Activated T-cell treated with anti-CD3 and anti-CD28 coated beads, Interleukin-2, amount 50 U/mL, for 24 hours (primary cell): ENCODE measurements at regions not wholly inside any gene's neighbourhood (a gene's known extent, or its start where the extent isn't known, plus 50 kb on each side); places are given as distances from the start of the nearest gene placed in this dataset.

Experiments used
- DNase-seq: peaks from one replicate; pipeline ENCODE4 v3.0.0-alpha.2; 2020
- H3K27ac Mint-ChIP-seq: 2 replicates; pipeline ENCODE4 v1.8.0; 2020; ENCODE audit warnings: mild to moderate bottlenecking, mixed read lengths
- H3K27me3 Mint-ChIP-seq: 2 replicates; pipeline ENCODE4 v1.8.0; 2020; ENCODE audit warnings: mixed read lengths
- H3K36me3 Mint-ChIP-seq: 2 replicates; pipeline ENCODE4 v1.8.0; 2020; ENCODE audit warnings: low read depth, mixed read lengths
- H3K4me1 Mint-ChIP-seq: 2 replicates; pipeline ENCODE4 v1.8.0; 2020; ENCODE audit warnings: low read depth, mixed read lengths
- H3K4me3 Mint-ChIP-seq: 2 replicates; pipeline ENCODE4 v1.8.0; 2020; ENCODE audit warnings: mild to moderate bottlenecking, moderate library complexity, mixed read lengths
- H3K9me3 Mint-ChIP-seq: 2 replicates; pipeline ENCODE4 v1.8.0; 2020; ENCODE audit warnings: mixed read lengths

- H3K27me3 Mint-ChIP-seq, result peaks cover 9% of the 10 kb centered on the region
- H3K27ac Mint-ChIP-seq, result no peak overlapping the region
- H3K4me1 Mint-ChIP-seq, result peaks cover 3% of the 10 kb centered on the region
- no peak for DNase-seq
- H3K4me3 Mint-ChIP-seq, result no peak overlapping the region
- H3K9me3 Mint-ChIP-seq, result no peaks in the 10 kb centered on the region
- H3K36me3 Mint-ChIP-seq, result no peaks in the 10 kb centered on the region
These were observed 118.4 kb upstream of the HAAO start for GRCh38 chr2:42910645-42911405.

- no peak for DNase-seq
- H3K9me3 Mint-ChIP-seq, result no peaks in the 10 kb centered on the region
- no peaks in the 10 kb centered on the region for H3K36me3 Mint-ChIP-seq
- peaks cover 3% of the 10 kb centered on the region for H3K4me1 Mint-ChIP-seq
- peaks cover 14% of the 10 kb centered on the region for H3K27me3 Mint-ChIP-seq
- no peak overlapping the region for H3K4me3 Mint-ChIP-seq
- no peak overlapping the region for H3K27ac Mint-ChIP-seq
These were observed 117.6 kb upstream of the HAAO start for GRCh38 chr2:42909966-42910365.

- H3K36me3 Mint-ChIP-seq, result no peaks in the 10 kb centered on the region
- H3K4me1 Mint-ChIP-seq, result peaks cover 3% of the 10 kb centered on the region
- no peak for DNase-seq
- no peaks in the 10 kb centered on the region for H3K9me3 Mint-ChIP-seq
- H3K27me3 Mint-ChIP-seq, result peaks cover 14% of the 10 kb centered on the region
- H3K27ac Mint-ChIP-seq, result no peak overlapping the region
- no peak overlapping the region for H3K4me3 Mint-ChIP-seq
These were observed 116.3 kb upstream of the HAAO start for GRCh38 chr2:42908518-42909200.

GRCh38 chr2:42907835-42908234 is 115.5 kb upstream of the HAAO start:
- Mint-ChIP-seq H3K4me3 (no peak overlapping the region), H3K4me1 (no peaks in the 10 kb centered on the region), H3K36me3 (no peaks in the 10 kb centered on the region), H3K27me3 (peaks cover 14% of the 10 kb centered on the region), H3K9me3 (no peaks in the 10 kb centered on the region), H3K27ac (no peak overlapping the region)
- no peak for DNase-seq

GRCh38 chr2:42906557-42907411 is 114.4 kb upstream of the HAAO start:
- no peak for DNase-seq
- no peak overlapping the region for H3K4me3 Mint-ChIP-seq
- no peak overlapping the region for H3K27ac Mint-ChIP-seq
- H3K27me3 Mint-ChIP-seq, result peaks cover 14% of the 10 kb centered on the region
- H3K9me3 Mint-ChIP-seq, result no peaks in the 10 kb centered on the region
- no peaks in the 10 kb centered on the region for H3K4me1 Mint-ChIP-seq
- H3K36me3 Mint-ChIP-seq, result no peaks in the 10 kb centered on the region

GRCh38 chr2:42906111-42906556 is 113.8 kb upstream of the HAAO start:
- H3K27ac Mint-ChIP-seq, result no peak overlapping the region
- no peak overlapping the region for H3K4me3 Mint-ChIP-seq
- no peaks in the 10 kb centered on the region for H3K36me3 Mint-ChIP-seq
- H3K27me3 Mint-ChIP-seq, result peaks cover 14% of the 10 kb centered on the region
- no peaks in the 10 kb centered on the region for H3K4me1 Mint-ChIP-seq
- H3K9me3 Mint-ChIP-seq, result no peaks in the 10 kb centered on the region
- no peak for DNase-seq

- Mint-ChIP-seq H3K27me3 (peaks cover 14% of the 10 kb centered on the region), H3K4me3 (no peak overlapping the region)
These were observed 113.1 kb upstream of the HAAO start for GRCh38 chr2:42905341-42906110.

GRCh38 chr2:42904576-42904876 is 112.1 kb upstream of the HAAO start:
- H3K27ac Mint-ChIP-seq, result no peak overlapping the region
- no peak for DNase-seq
- peaks cover 14% of the 10 kb centered on the region for H3K27me3 Mint-ChIP-seq
- H3K4me3 Mint-ChIP-seq, result no peak overlapping the region
- H3K36me3 Mint-ChIP-seq, result no peaks in the 10 kb centered on the region
- H3K9me3 Mint-ChIP-seq, result no peaks in the 10 kb centered on the region
- H3K4me1 Mint-ChIP-seq, result no peaks in the 10 kb centered on the region

More at GRCh38 chr2:42905341-42906110, 113.1 kb upstream of the HAAO start:
- DNase-seq, result no peak
- Mint-ChIP-seq H3K9me3 (no peaks in the 10 kb centered on the region), H3K27ac (no peak overlapping the region), H3K4me1 (no peaks in the 10 kb centered on the region), H3K36me3 (no peaks in the 10 kb centered on the region)

GRCh38 chr2:42903821-42904575 is 111.6 kb upstream of the HAAO start:
- no peak overlapping the region for H3K4me3 Mint-ChIP-seq
- H3K27ac Mint-ChIP-seq, result no peak overlapping the region
- no peaks in the 10 kb centered on the region for H3K4me1 Mint-ChIP-seq
- peaks cover 14% of the 10 kb centered on the region for H3K27me3 Mint-ChIP-seq
- no peaks in the 10 kb centered on the region for H3K36me3 Mint-ChIP-seq
- no peak for DNase-seq
- H3K9me3 Mint-ChIP-seq, result no peaks in the 10 kb centered on the region

GRCh38 chr2:42902939-42903709 is 110.7 kb upstream of the HAAO start:
- H3K4me3 Mint-ChIP-seq, result no peak overlapping the region
- no peak overlapping the region for H3K27ac Mint-ChIP-seq
- H3K4me1 Mint-ChIP-seq, result no peaks in the 10 kb centered on the region
- DNase-seq, result no peak
- H3K9me3 Mint-ChIP-seq, result no peaks in the 10 kb centered on the region
- peaks cover 14% of the 10 kb centered on the region for H3K27me3 Mint-ChIP-seq
- no peaks in the 10 kb centered on the region for H3K36me3 Mint-ChIP-seq

GRCh38 chr2:42901076-42901640 is 108.8 kb upstream of the HAAO start:
- Mint-ChIP-seq H3K4me1 (peaks cover 3% of the 10 kb centered on the region), H3K9me3 (no peaks in the 10 kb centered on the region), H3K27me3 (peaks cover 8% of the 10 kb centered on the region), H3K4me3 (no peak overlapping the region), H3K27ac (no peak overlapping the region), H3K36me3 (no peaks in the 10 kb centered on the region)
- DNase-seq, result no peak

- Mint-ChIP-seq H3K27ac (no peak overlapping the region), H3K27me3 (peaks cover under 1% of the 10 kb centered on the region), H3K36me3 (no peaks in the 10 kb centered on the region), H3K4me3 (no peak overlapping the region), H3K4me1 (peaks cover 3% of the 10 kb centered on the region), H3K9me3 (no peaks in the 10 kb centered on the region)
- DNase-seq, result no peak
These were observed 108.0 kb upstream of the HAAO start for GRCh38 chr2:42900289-42900891.
